ENCODE measurements at regions not wholly inside any gene's neighbourhood (a gene's known extent, or its start where the extent isn't known, plus 50 kb on each side); places are given as distances from the start of the nearest gene placed in this dataset.

- TF ChIP-seq, protein P1, sequence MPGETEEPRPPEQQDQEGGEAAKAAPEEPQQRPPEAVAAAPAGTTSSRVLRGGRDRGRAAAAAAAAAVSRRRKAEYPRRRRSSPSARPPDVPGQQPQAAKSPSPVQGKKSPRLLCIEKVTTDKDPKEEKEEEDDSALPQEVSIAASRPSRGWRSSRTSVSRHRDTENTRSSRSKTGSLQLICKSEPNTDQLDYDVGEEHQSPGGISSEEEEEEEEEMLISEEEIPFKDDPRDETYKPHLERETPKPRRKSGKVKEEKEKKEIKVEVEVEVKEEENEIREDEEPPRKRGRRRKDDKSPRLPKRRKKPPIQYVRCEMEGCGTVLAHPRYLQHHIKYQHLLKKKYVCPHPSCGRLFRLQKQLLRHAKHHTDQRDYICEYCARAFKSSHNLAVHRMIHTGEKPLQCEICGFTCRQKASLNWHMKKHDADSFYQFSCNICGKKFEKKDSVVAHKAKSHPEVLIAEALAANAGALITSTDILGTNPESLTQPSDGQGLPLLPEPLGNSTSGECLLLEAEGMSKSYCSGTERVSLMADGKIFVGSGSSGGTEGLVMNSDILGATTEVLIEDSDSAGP (CRISPR knock-in tag; IDR thresholded peaks at IDR 0.05; ENCODE audit: borderline replicate concordance): no peak
- TF ChIP-seq ZNF224 (CRISPR knock-in tag; IDR thresholded peaks at IDR 0.05): no peak
- TF ChIP-seq ADNP (CRISPR knock-in tag; IDR thresholded peaks at IDR 0.05): no peak
- TF ChIP-seq ZNF543 (CRISPR knock-in tag; IDR thresholded peaks at IDR 0.05): no peak
- no peak for TF ChIP-seq HMGXB3 (CRISPR knock-in tag; IDR thresholded peaks at IDR 0.05; ENCODE audit: borderline replicate concordance)
These were observed 53.8 kb upstream of the SNX2 start (continued) for GRCh38 chr5:122721127-122721526.

- Histone ChIP-seq H3K79me2 (ENCODE audit: insufficient read depth, low read length) (no peaks in the 10 kb centered on the region), H4K20me1 (ENCODE audit: insufficient read depth, low read length) (no peaks in the 10 kb centered on the region), H3K27ac (ENCODE audit: extremely low read length, insufficient read depth, low read length) (no peak overlapping the region), H3K36me3 (replicated peaks in 1 of 2; ENCODE audit: control insufficient read depth in 1 of 2, insufficient read depth in 2 of 2, low read length in 2 of 2) (no peaks in the 10 kb centered on the region), H3K9me3 (ENCODE audit: low read length) (no peaks in the 10 kb centered on the region), H3K4me3 (replicated peaks in 1 of 3; ENCODE audit: insufficient read depth in 1 of 3, low read depth in 2 of 3, low read length in 3 of 3) (no peak overlapping the region), H3K27me3 (ENCODE audit: control insufficient read depth in 1 of 2, insufficient read depth in 2 of 2, low read length in 2 of 2) (no peaks in the 10 kb centered on the region), H3K9ac (ENCODE audit: insufficient read depth, low read depth, low read length) (no peak overlapping the region), H3K4me2 (ENCODE audit: low read depth, low read length) (no peak overlapping the region), H3K4me1 (ENCODE audit: insufficient read depth, low read length) (no peaks in the 10 kb centered on the region), H2AFZ (ENCODE audit: low read length) (no peak overlapping the region)
- 44% methylated on average over 2 of the region's 2 CpGs for WGBS (ENCODE audit: low lambda C conversion rate)
- POLR2A ChIA-PET: no interaction called here
- no TSS peak for BruUV-seq (replicated peaks)
- DNase-seq (ENCODE audit: low spot score) (no peak), FAIRE-seq (no peak), ATAC-seq (no peak)
- CTCF ChIA-PET (ENCODE audit: low intra/inter-chr PET ratio, low total read pairs): no interaction called here
- intact Hi-C loops (cut with micrococcal nuclease; ENCODE audit: unreplicated experiment) (no loop called here), in situ Hi-C loops (cut with HindIII; ENCODE audit: extremely low pct_ligation_motif_present, low pct_unique_long_range_greater_than_20kb) (no loop called here)
- TF ChIP-seq GATAD1 (CRISPR knock-in tag; IDR thresholded peaks at IDR 0.05): no peak
- TF ChIP-seq RCOR2 (CRISPR knock-in tag; IDR thresholded peaks at IDR 0.05): no peak
These were observed 52.5 kb upstream of the SNX2 start for GRCh38 chr5:122722341-122722740.
